Tibial nerve (tissue), 4 donors: ENCODE measurements at regions not wholly inside any gene's neighbourhood (a gene's known extent, or its start where the extent isn't known, plus 50 kb on each side); places are given as distances from the start of the nearest gene placed in this dataset.

ENCODE experiments used
- EP300 ChIP-seq, 2 donors: sonication (generic); formaldehyde crosslinking; IDR thresholded peaks; one replicate each; pipeline ENCODE4 v1.6.1; 2017; ENCODE audit warnings: antibody characterized with exemption in 2 of 2, mild to moderate bottlenecking in 1 of 2
- POLR2A ChIP-seq, 2 donors: fragments of 450-650 bp; IDR thresholded peaks; one replicate each; pipeline ENCODE4 v1.6.1; 2017; ENCODE audit warnings: antibody characterized with exemption in 2 of 2, mild to moderate bottlenecking in 2 of 2, moderate library complexity in 2 of 2
- TF ChIP-seq, protein P1 (sequence below), 5 experiments: fragments of 200-600 bp in 3 of 5; fragments of 450-650 bp in 2 of 5; sonication (generic) in 3 of 5; IDR thresholded peaks; one replicate each; pipeline ENCODE4 v1.5.1; 2016 to 2019; ENCODE audit warnings: antibody characterized with exemption in 5 of 5, mild to moderate bottlenecking in 3 of 5, moderate library complexity in 2 of 5

DNA sequence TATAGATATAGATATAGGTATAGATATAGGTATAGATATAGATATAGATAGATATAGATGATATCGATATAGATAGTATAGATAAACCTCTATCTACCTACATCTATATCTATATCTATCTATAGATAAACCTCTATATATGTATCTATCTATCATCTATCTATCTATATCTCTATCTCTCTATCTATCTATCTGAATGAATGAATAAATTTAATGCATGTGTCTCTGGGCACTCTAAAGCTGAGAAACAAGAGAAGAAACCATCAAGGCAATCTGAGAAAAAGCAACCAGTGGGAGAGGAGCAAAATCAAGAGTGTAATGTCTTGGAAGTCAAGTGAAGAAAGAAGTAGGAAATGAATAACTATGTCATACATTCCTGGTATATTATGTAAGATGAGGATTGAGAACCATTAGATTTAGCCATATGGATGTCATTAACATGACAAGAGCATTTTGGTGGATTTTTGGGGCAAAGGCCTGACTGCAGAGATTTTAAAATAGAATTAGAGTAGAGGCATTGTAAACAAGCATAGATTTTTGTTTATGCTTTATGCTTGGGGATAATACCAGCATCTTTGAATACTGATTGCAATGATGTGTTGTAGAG lies 1262.7 kb upstream of the MIR17HG start:
- TF ChIP-seq POLR2A (IDR thresholded peaks at IDR 0.05) (no peak), EP300 (IDR thresholded peaks at IDR 0.05) (no peak)
- TF ChIP-seq, protein P1, sequence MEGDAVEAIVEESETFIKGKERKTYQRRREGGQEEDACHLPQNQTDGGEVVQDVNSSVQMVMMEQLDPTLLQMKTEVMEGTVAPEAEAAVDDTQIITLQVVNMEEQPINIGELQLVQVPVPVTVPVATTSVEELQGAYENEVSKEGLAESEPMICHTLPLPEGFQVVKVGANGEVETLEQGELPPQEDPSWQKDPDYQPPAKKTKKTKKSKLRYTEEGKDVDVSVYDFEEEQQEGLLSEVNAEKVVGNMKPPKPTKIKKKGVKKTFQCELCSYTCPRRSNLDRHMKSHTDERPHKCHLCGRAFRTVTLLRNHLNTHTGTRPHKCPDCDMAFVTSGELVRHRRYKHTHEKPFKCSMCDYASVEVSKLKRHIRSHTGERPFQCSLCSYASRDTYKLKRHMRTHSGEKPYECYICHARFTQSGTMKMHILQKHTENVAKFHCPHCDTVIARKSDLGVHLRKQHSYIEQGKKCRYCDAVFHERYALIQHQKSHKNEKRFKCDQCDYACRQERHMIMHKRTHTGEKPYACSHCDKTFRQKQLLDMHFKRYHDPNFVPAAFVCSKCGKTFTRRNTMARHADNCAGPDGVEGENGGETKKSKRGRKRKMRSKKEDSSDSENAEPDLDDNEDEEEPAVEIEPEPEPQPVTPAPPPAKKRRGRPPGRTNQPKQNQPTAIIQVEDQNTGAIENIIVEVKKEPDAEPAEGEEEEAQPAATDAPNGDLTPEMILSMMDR (IDR thresholded peaks at IDR 0.05): no peak
